HCT116 (cell line): ENCODE measurements at regions not wholly inside any gene's neighbourhood (a gene's known extent, or its start where the extent isn't known, plus 50 kb on each side); places are given as distances from the start of the nearest gene placed in this dataset.

Experiments
- ATAC-seq: fragments of 200-7000 bp; cut with Tn5 transposase; 2 replicates; pipeline ENCODE4 v1.9.1; 2020; ENCODE audit warnings: mild to moderate bottlenecking, moderate library complexity
- BruUV-seq: library from RNA; stranded (reverse); fragments of 400-500 nt; replicated peaks from 2 replicates; lab custom pipeline; 2021; lab: Mats Ljungman, UMichigan
- CTCF ChIA-PET: fragments of 300-600 bp; sonication (Branson Sonifier 250); formaldehyde crosslinking; loops from one replicate; lab custom pipeline; 2021; ENCODE audit warnings: antibody characterized with exemption; lab: Charles Lee
- POLR2A ChIA-PET: fragments of 300-600, 350-600 bp; sonication (Branson Sonifier 250); formaldehyde crosslinking; loops from one replicate; lab custom pipeline; 2021; ENCODE audit warnings: antibody characterized with exemption; lab: Charles Lee
- RAD21 ChIA-PET, 2 experiments: fragments of 300-600 bp; sonication (Branson Sonifier 250); formaldehyde crosslinking; loops; one replicate each; lab custom pipeline; 2023; ENCODE audit warnings: low total read pairs in 2 of 2; ENCODE audit not compliant: uncharacterized antibody in 2 of 2, unreplicated experiment in 2 of 2, low non-redundant PET in 1 of 2; lab: Charles Lee
- DNase-seq: peaks from one replicate; pipeline ENCODE4 v3.0.0-alpha.2; 2010; ENCODE audit warnings: low read depth, low spot score
- H2AFZ ChIP-seq: fragments of 200-600 bp; shearing (Covaris generic), sonication (generic); 2 replicates; pipeline ENCODE4 v1.6.1; 2017; ENCODE audit warnings: low read depth, mixed run types, mixed read lengths, antibody characterized with exemption, low read length; ENCODE audit not compliant: poor library complexity, severe bottlenecking
- H3K27ac ChIP-seq: 2 replicates; pipeline ENCODE4 v1.5.1; 2012; ENCODE audit warnings: low read depth, low read length
- H3K27me3 ChIP-seq: fragments of 200-600 bp; sonication (generic); 2 replicates; pipeline ENCODE4 v1.6.1; 2016; ENCODE audit warnings: mixed run types, low read length, mixed read lengths; ENCODE audit not compliant: insufficient read depth
- H3K36me3 ChIP-seq, 2 experiments: fragments of 200-500 bp in 1 of 2; fragments of 200-600 bp in 1 of 2; sonication (Bioruptor generic) in 1 of 2; sonication (generic) in 1 of 2; 2 replicates each; pipeline versions ENCODE4 v1.5.1 to v1.6.1; 2014 to 2016; ENCODE audit warnings: low read length in 2 of 2, inconsistent platforms in 1 of 2, mixed read lengths in 1 of 2, mixed run types in 1 of 2; ENCODE audit not compliant: insufficient read depth in 2 of 2, control insufficient read depth in 1 of 2
- H3K4me1 ChIP-seq, 2 experiments: fragments of 200-600 bp in 1 of 2; sonication (generic) in 1 of 2; 2 replicates each; pipeline versions ENCODE4 v1.5.1 to v1.6.1; 2012 to 2017; ENCODE audit warnings: low read length in 2 of 2, inconsistent platforms in 1 of 2, mild to moderate bottlenecking in 1 of 2, mixed read lengths in 1 of 2, mixed run types in 1 of 2, moderate library complexity in 1 of 2; ENCODE audit not compliant: insufficient read depth in 2 of 2, control insufficient read depth in 1 of 2
- H3K4me2 ChIP-seq: fragments of 200-600 bp; sonication (generic); 2 replicates; pipeline ENCODE4 v1.6.1; 2017; ENCODE audit warnings: mixed run types, low read length, mixed read lengths
- H3K4me3 ChIP-seq, 2 experiments: fragments of 200-600 bp in 1 of 2; sonication (generic) in 1 of 2; replicated peaks in 1 of 2; 2 replicates each; pipeline ENCODE4 v1.5.1; 2011 to 2016; ENCODE audit warnings: low read length in 2 of 2, control low read depth in 1 of 2, low read depth in 1 of 2, mild to moderate bottlenecking in 1 of 2, mixed read lengths in 1 of 2, mixed run types in 1 of 2
- H3K79me2 ChIP-seq: fragments of 200-600 bp; sonication (generic); 2 replicates; pipeline ENCODE4 v1.6.1; 2017; ENCODE audit warnings: mild to moderate bottlenecking, mixed run types, low read length, moderate library complexity, mixed read lengths; ENCODE audit not compliant: insufficient read depth
- H3K9ac ChIP-seq: fragments of 200-600 bp; sonication (generic); 2 replicates; pipeline ENCODE4 v1.6.1; 2016; ENCODE audit warnings: low read length, mixed read lengths
- H3K9me2 ChIP-seq: fragments of 200-600 bp; sonication (generic), shearing (Covaris generic); 2 replicates; pipeline ENCODE4 v1.6.1; 2017; ENCODE audit warnings: mixed run types, mild to moderate bottlenecking, moderate library complexity; ENCODE audit not compliant: insufficient read depth
- H3K9me3 ChIP-seq, 2 experiments: fragments of 200-500 bp in 1 of 2; fragments of 200-600 bp in 1 of 2; sonication (Bioruptor generic) in 1 of 2; sonication (generic) in 1 of 2; 2 replicates each; pipeline ENCODE4 v1.6.1; 2014 to 2017; ENCODE audit warnings: low read length in 2 of 2, mixed read lengths in 2 of 2, inconsistent platforms in 1 of 2, low read depth in 1 of 2, mild to moderate bottlenecking in 1 of 2, mixed run types in 1 of 2, moderate library complexity in 1 of 2; ENCODE audit not compliant: control insufficient read depth in 1 of 2, insufficient read depth in 1 of 2
- H4K20me1 ChIP-seq: fragments of 200-600 bp; sonication (generic), shearing (Covaris generic); 2 replicates; pipeline ENCODE4 v1.6.1; 2017; ENCODE audit warnings: mixed run types, mild to moderate bottlenecking, moderate library complexity; ENCODE audit not compliant: insufficient read depth
- CEBPB ChIP-seq: IDR thresholded peaks from 2 replicates; pipeline ENCODE4 v1.6.1; 2012; ENCODE audit warnings: low read depth
- EGR1 ChIP-seq: IDR thresholded peaks from 2 replicates; pipeline ENCODE4 v1.6.1; 2012; ENCODE audit warnings: low read depth
- ELF1 ChIP-seq: IDR thresholded peaks from 2 replicates; pipeline ENCODE4 v1.6.1; 2012; ENCODE audit warnings: low read depth, borderline replicate concordance
- POLR2A ChIP-seq: IDR thresholded peaks from 2 replicates; pipeline ENCODE4 v1.7.0; 2011; ENCODE audit warnings: borderline replicate concordance; ENCODE audit not compliant: insufficient read depth, insufficient read length; ENCODE audit errors: extremely low read depth
- RAD21 ChIP-seq: IDR thresholded peaks from 2 replicates; pipeline ENCODE4 v1.6.1; 2012; ENCODE audit warnings: low read depth, mild to moderate bottlenecking
- YY1 ChIP-seq: IDR thresholded peaks from 2 replicates; pipeline ENCODE4 v1.6.1; 2011; ENCODE audit warnings: low read length, low read depth, moderate library complexity, mild to moderate bottlenecking; ENCODE audit not compliant: insufficient replicate concordance; ENCODE audit errors: extremely low read depth
- ZBTB33 ChIP-seq: IDR thresholded peaks from 2 replicates; pipeline ENCODE4 v1.6.1; 2011; ENCODE audit warnings: mild to moderate bottlenecking, low read length, moderate library complexity; ENCODE audit not compliant: insufficient replicate concordance; ENCODE audit errors: extremely low read depth
- intact Hi-C: fragments of 100-400 bp; cut with micrococcal nuclease; formaldehyde crosslinking; loops from 2 replicates; pipeline ENCODE4 v1.10.0; 2022
- TF ChIP-seq, protein P1 (sequence below): IDR thresholded peaks from 2 replicates; pipeline ENCODE4 v1.6.1; 2012

DNA sequence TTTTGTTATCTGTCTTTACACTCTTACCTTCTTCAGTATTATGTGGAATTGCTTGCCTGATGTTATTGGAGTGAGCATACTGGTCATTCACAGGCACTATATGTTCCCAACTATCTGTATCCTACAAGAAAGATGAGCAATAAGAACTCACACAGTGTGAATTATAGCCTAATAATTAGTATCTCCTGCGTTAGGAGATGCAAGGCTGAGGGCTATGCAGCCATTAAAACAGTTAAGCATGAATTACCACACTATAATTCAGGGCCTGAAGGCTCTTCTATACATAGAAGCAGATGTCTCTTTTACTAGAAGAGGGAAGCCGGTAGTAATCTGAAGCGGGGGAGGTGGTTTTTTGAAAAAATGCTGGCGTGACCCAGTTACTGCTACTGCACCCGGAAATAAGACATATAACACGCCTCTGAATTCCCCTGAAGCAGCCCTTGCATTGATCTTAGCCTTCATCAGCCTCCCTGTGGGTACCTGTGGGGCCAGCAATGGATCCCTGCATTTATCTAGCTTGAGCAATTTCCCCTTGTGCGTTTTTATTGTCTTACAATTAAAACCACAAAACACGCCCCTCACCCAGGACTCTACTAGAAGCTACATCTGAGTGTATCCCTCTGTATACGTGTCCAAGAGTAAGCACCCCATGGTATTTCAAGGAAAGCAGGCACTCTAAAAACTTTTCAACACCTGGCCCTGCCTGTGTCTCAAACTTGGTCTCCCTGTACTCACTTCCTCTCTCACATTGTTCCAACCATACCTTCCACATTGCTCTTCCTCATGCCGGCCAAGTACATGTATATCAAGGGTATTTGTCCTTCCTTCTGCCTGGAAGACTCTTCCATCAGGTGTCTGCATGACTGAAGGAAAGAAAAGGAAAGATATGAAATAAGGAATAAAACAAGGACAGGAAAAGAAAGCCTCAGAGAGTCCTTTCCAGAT, 210.9 kb upstream of the ARID2 start:
- DNase-seq (no peak), ATAC-seq (no peak)
- no peaks in the 10 kb centered on the region for H3K27me3 ChIP-seq
- TF ChIP-seq RAD21 (no peak), ZBTB33 (no peak), ELF1 (no peak), EGR1 (no peak), CEBPB (no peak), POLR2A (no peak), YY1 (no peak)
- TF ChIP-seq, protein P1, sequence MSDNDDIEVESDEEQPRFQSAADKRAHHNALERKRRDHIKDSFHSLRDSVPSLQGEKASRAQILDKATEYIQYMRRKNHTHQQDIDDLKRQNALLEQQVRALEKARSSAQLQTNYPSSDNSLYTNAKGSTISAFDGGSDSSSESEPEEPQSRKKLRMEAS: no peak
- H3K4me2 ChIP-seq: no peak overlapping the region
- ChIA-PET CTCF (no interaction called here), POLR2A (no interaction called here), RAD21 (no interaction called here)
- H3K9ac ChIP-seq: no peak overlapping the region
- no peaks in the 10 kb centered on the region for H3K36me3 ChIP-seq
- no peaks in the 10 kb centered on the region for H3K79me2 ChIP-seq
- no peak overlapping the region for H2AFZ ChIP-seq
- H3K9me2 ChIP-seq: no peaks in the 10 kb centered on the region
- no peaks in the 10 kb centered on the region for H4K20me1 ChIP-seq
- no peak overlapping the region for H3K27ac ChIP-seq
- intact Hi-C loops: no loop called here
- H3K4me1 ChIP-seq: peaks cover 0 to 5% of the 10 kb centered on the region in 2 experiments; a peak in 1 of 4 replicates
- BruUV-seq: no TSS peak
- no peak overlapping the region for H3K4me3 ChIP-seq
- no peaks in the 10 kb centered on the region for H3K9me3 ChIP-seq
